ENCODE measurements at regions not wholly inside any gene's neighbourhood (a gene's known extent, or its start where the extent isn't known, plus 50 kb on each side); places are given as distances from the start of the nearest gene placed in this dataset.

GRCh38 chr2:20917719-20918572 is 95.0 kb upstream of the LDAH start:
- no peaks in the 10 kb centered on the region for H3K9me3 ChIP-seq
- WGBS, 2 donors (ENCODE audit: low coverage in 1 of 2) = 16 to 57% methylated on average over 3 to 9 of the region's 11 CpGs
- TF ChIP-seq POLR2A (IDR thresholded peaks at IDR 0.05) (no peak), POLR2AphosphoS5 (IDR thresholded peaks at IDR 0.05) (no peak), CTCF (IDR thresholded peaks at IDR 0.05) (no peak), EP300 (IDR thresholded peaks at IDR 0.05) (no peak)
- peaks cover 0 to 13% (median 0%) of the 10 kb centered on the region in 3 donors for H3K4me1 ChIP-seq
- H3K36me3 ChIP-seq = no peaks in the 10 kb centered on the region
- H3K27me3 ChIP-seq = no peaks in the 10 kb centered on the region
- peak overlapping the region in 2 of 4 donors; percentile 7 to 27 for H3K27ac ChIP-seq
- no peak overlapping the region for H3K4me3 ChIP-seq
- no peak for ATAC-seq

- 40 to 61% methylated on average over 3 of the region's 8 CpGs for WGBS, 2 donors (ENCODE audit: low coverage in 1 of 2)
- TF ChIP-seq CTCF (IDR thresholded peaks at IDR 0.05) (no peak), POLR2A (IDR thresholded peaks at IDR 0.05) (no peak), EP300 (IDR thresholded peaks at IDR 0.05) (no peak), POLR2AphosphoS5 (IDR thresholded peaks at IDR 0.05) (no peak)
- H3K27me3 ChIP-seq = no peaks in the 10 kb centered on the region
- H3K9me3 ChIP-seq = no peaks in the 10 kb centered on the region
- H3K27ac ChIP-seq = peak overlapping the region in 3 of 4 donors; percentile 7 to 43 (median 27)
- no peak overlapping the region for H3K4me3 ChIP-seq
- ATAC-seq = peak; percentile 16
- no peaks in the 10 kb centered on the region for H3K36me3 ChIP-seq
- peaks cover 0 to 13% (median 0%) of the 10 kb centered on the region in 3 donors for H3K4me1 ChIP-seq
Observed at GRCh38 chr2:20917287-20917660, 94.4 kb upstream of the LDAH start.

- Histone ChIP-seq H3K36me3 (no peaks in the 10 kb centered on the region), H3K27ac (peak overlapping the region in 3 of 4 donors; percentile 7 to 43 (median 27)), H3K4me3 (no peak overlapping the region), H3K9me3 (no peaks in the 10 kb centered on the region), H3K27me3 (no peaks in the 10 kb centered on the region), H3K4me1 (peaks cover 0 to 13% (median 0%) of the 10 kb centered on the region in 3 donors)
- ATAC-seq = peak; percentile 39
- TF ChIP-seq EP300 (IDR thresholded peaks at IDR 0.05) = no peak
- peak in 2 of 4 experiments; percentile 23 to 44 for TF ChIP-seq CTCF (IDR thresholded peaks at IDR 0.05)
- no peak for TF ChIP-seq POLR2A (IDR thresholded peaks at IDR 0.05)
- 33 to 60% methylated on average over 1 to 3 of the region's 7 CpGs for WGBS, 2 donors (ENCODE audit: low coverage in 1 of 2)
Observed at GRCh38 chr2:20916604-20917286, 93.8 kb upstream of the LDAH start.

- H3K4me1 ChIP-seq = peaks cover 0 to 13% (median 0%) of the 10 kb centered on the region in 3 donors
- no peak overlapping the region for H3K27ac ChIP-seq
- H3K9me3 ChIP-seq = no peaks in the 10 kb centered on the region
- TF ChIP-seq EP300 (IDR thresholded peaks at IDR 0.05) (no peak), CTCF (IDR thresholded peaks at IDR 0.05) (no peak), POLR2AphosphoS5 (IDR thresholded peaks at IDR 0.05) (no peak), POLR2A (IDR thresholded peaks at IDR 0.05) (no peak)
- ATAC-seq = no peak
- no peaks in the 10 kb centered on the region for H3K36me3 ChIP-seq
- no peak overlapping the region for H3K4me3 ChIP-seq
- no peaks in the 10 kb centered on the region for H3K27me3 ChIP-seq
- 70% methylated on average over 4 of the region's 4 CpGs; no CpG with 5 or more reads in 1 of the 2 donors for WGBS, 2 donors (ENCODE audit: low coverage in 1 of 2)
Observed at GRCh38 chr2:20915271-20915670, 92.4 kb upstream of the LDAH start.

Measured in gastroesophageal sphincter (tissue), 4 donors.